Stimulated activated CD8-positive, alpha-beta memory T cell treated with anti-CD3 and anti-CD28 coated beads, Interleukin-4, amount 100 ng/mL, for 1 hour (primary cell): ENCODE measurements at regions not wholly inside any gene's neighbourhood (a gene's known extent, or its start where the extent isn't known, plus 50 kb on each side); places are given as distances from the start of the nearest gene placed in this dataset.
"Not testable (repeated sequence)": the region's sequence is repeated elsewhere in the genome, so short reads cannot be mapped to it uniquely, and the experiment has no call there.

ENCODE experiments used
- DNase-seq, 2 donors: peaks; one replicate each; pipeline ENCODE4 v3.0.0-alpha.2; 2020; ENCODE audit warnings: low read depth in 2 of 2, low spot score in 1 of 2

DNA sequence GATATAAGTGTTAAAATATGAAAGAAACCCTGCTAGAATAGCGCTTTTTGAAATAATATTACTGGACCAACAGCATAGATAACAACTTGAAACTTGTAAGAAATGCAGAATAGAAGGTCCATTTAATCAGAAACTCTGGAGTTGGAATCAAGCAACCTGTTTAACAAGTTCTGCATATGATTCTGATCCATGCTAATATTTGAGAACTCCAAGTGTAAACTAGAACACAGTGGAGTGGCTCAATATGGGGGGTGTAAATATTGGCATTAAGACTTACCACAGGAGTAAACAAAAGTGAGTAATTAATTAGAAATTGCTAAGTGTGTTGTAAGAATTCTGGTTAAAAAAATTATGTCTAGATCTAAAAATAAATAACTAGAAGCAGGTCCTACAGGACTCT, 151.2 kb downstream of the SLITRK1 start:
- DNase-seq, result no peak

DNA sequence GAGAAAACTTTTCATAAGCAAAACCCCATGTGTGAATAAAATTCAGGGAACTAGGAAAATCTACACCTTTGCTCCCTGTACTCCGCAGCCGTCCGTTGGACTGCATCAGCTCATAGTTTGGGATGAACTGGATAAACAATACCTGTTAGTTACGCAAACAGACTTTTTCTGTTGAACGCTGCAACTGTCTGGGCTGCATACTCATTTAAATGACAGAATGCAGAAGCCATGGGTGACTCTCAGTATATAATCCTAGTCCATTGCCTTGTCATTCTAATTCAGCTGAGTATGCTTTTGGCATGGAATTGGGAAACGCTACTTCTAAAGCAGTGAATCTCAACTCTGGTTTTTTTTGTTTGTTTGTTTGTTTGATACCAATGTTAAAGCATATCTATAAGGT, 151.6 kb downstream of the SLITRK1 start:
- DNase-seq, result no peak

DNA sequence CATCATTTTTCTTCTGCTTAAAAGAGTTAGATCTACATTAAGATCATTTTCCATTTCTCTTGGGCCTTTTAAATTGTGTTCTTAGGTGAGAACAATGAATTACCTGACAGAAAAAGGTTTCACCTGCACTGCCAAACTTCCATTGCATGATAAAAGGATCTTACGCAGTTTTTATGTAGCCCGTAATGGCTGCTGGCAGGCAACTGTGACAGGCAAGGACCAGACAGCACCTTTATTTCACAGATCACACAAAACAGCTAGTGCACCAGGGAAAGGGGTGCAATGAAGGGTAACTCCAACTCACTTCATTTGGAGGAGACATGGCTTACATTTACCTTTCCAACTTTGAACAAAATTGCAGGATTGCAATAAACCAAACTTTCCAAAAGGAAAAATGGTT, 159.8 kb downstream of the SLITRK1 start:
- DNase-seq, result no peak

DNA sequence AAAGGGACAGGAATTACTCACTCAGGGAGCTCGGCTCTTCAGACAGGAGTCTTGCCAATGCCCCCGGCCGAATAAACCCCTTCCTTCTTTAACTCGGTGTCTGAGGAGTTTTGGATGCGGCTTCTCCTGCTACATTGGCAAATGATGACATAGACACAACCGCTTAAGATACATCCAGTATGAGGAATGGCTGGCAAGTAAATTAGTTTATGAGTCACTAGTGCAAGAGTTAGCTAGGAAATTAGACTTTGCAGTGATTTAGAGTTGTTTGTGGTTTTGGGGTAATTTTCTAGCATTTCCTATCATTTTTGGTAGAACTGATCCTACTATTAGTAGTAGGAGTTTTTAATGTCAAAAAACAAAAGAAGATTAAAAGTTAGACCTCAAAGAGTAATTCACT, 166.2 kb downstream of the SLITRK1 start:
- no peak for DNase-seq

DNA sequence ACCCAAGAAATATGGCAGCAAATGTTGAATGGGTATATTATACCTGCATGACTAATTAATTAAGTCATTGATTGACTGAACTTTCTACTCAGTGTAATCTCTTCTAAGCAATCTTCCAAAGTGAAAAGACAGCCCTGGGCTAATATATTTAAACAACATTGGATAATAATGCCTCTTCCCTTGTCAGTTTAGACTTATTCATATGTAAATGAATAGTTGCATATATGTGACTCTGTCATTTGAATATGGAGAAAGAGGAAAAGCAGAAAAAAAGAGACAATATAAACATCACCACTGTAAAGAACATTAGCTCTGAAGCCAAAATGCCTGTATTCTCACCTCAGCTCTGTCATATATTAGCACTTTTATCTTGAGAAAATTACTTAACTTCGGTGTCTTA, 168.0 kb downstream of the SLITRK1 start:
- DNase-seq, result no peak

GRCh38 chr13:83710133-83710515, 172.2 kb downstream of the SLITRK1 start:
- DNase-seq, result no peak

- no peak for DNase-seq
These were observed 172.7 kb downstream of the SLITRK1 start for GRCh38 chr13:83709426-83710132.

GRCh38 chr13:83702021-83702420, 180.3 kb downstream of the SLITRK1 start:
- DNase-seq, result no peak

DNA sequence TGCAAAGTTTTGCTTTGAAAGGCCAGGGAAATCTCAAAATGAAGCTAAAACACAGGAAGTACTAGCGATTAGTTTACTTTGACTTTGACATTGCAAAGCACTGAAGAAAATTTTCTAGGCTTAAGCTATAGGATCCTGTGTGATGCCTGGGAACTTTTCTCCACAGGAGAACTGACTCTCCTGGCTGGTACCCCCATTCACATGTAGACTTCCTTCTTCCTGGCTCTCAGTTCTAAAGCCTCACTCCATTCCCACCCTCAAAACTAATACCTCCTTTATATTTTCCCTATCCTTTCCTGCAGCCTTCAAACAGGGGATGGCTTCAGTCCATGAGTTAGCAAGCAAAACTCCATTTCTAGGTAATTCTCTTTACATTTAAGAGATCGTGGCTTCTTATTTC, 189.5 kb downstream of the SLITRK1 start:
- DNase-seq, result no peak

DNA sequence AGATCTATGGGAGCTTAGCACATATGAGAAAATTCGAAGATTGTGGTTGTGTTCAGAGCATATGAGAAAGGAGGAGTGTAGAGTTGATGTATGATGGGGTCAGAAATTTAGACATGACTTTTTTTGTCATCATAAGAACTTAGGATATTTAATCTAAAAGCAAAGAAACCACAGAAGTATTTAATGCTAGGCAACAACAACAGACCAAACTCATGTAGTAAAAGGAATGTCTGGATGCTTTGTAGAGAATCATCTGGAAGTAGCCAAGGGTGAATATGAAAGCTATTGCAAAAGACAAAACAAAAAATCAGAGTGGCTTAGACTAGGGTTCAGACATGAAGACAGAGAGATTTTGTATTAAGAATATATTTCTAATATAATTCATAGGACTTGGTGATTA, 190.3 kb downstream of the SLITRK1 start:
- no peak for DNase-seq

DNA sequence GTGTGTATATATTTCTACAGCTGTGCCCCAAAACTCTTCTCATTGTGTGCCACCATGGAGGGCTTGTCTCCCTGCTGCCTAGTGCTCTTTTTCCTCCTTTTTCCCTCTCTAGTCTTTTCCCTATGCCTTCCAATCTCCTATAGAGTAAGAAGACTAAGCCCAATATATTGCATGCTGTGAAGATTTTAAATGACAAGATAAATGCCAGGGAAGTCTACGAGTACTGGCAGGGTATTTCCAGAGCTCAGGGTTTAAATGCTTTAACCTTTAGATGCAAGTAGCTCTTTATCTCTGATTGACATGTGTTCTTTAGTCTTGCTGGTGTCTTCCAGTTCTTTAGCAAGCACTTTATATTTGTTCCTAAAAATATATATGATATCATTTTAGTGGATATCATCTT, 200.7 kb downstream of the SLITRK1 start:
- DNase-seq, result no peak

DNA sequence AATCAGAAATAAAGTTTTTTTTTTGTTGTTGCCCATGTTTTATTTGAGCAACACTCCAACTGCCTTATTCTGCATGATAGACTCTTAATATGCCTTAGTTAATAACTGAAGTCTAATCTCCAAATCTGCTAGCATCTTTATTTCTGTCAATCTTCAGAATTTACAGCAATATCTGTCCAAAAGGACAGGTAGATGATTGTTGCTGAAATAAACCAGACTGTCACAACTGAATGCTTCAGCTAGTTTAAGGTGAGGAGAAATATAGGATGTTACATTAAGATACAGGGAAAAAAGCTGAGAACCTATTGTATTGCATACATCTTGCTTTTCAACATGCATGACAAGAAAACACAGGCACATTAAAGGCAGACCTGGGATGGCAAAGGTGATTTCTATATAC, 204.3 kb downstream of the SLITRK1 start:
- DNase-seq, result no peak

DNA sequence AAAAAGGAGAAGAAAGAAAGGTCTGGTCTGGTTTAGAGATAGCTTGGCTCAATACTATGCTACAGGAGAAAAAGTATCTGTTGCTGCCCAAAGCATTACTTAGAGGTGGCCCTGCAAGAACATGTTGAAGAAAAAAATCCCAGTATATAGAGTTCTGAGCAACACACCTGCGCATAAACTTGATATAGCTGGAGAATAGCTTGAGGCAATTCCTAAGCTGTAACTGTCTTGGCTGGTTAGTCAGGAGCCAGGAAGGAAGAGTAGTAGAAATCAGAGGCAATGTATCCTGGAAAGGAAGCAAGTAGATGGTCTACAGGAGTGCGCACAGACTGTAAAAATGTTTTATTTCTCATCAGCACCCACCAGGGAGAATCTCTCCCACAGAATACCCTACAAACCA, 209.7 kb downstream of the SLITRK1 start:
- DNase-seq, result no peak

- DNase-seq, result no peak
These were observed 214.7 kb downstream of the SLITRK1 start for GRCh38 chr13:83667606-83668005.

GRCh38 chr13:83666141-83666540, 216.1 kb downstream of the SLITRK1 start:
- DNase-seq, result no peak

- no peak for DNase-seq
These were observed 225.0 kb downstream of the SLITRK1 start for GRCh38 chr13:83657281-83657680.

- not testable (repeated sequence) for DNase-seq
These were observed 239.7 kb downstream of the SLITRK1 start for GRCh38 chr13:83642617-83643016.

DNA sequence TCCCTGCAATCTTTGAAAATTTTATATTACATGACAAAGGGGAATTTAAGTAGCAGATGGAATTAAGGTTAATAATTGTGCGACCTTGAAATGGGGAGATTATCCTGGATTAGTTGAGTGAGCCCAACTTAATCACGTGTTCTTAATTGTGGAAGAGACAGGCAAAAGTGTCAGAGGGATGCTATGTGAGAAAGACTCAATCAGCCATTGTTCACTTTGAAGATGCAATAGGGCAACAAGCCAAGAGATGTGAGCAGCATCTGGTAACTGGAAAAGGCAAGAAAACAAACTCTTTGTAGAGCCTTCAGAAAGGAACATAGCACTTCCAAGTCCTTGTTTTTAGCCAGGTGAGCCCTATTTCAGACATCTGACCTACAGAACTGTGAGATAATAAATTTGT, 247.7 kb downstream of the SLITRK1 start:
- no peak for DNase-seq

- DNase-seq, result no peak
These were observed 248.5 kb downstream of the SLITRK1 start for GRCh38 chr13:83633746-83634145.

- no peak for DNase-seq
These were observed 259.9 kb downstream of the SLITRK1 start for GRCh38 chr13:83622422-83622784.

GRCh38 chr13:83621765-83622421, 260.4 kb downstream of the SLITRK1 start:
- DNase-seq, result no peak

GRCh38 chr13:83620530-83621220, 261.6 kb downstream of the SLITRK1 start:
- no peak for DNase-seq

DNA sequence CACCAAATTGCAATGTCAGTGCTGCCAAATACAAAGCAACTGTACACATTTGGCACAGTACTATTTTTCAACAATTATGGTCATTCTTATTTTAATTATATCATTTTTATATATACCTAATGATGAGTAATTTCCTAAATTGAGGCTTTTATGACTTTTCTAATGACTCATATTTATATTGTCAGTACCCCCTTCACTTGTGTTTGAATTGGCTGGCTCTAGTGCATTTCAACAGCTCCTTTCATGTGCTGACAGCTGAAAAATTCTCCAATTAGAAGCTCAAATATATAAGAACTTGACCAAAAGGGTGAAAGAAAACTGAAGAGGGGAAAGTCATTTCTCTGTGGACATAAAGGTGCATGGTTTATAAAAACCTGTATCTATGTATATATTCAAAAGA, 263.3 kb downstream of the SLITRK1 start:
- no peak for DNase-seq
